ACC112 (cell line): ENCODE measurements at regions not wholly inside any gene's neighbourhood (a gene's known extent, or its start where the extent isn't known, plus 50 kb on each side); places are given as distances from the start of the nearest gene placed in this dataset.

ENCODE experiments used
- H2AFZ ChIP-seq: fragments of 200-600 bp; sonication (generic); one replicate; pipeline ENCODE4 v1.6.0; 2017; ENCODE audit warnings: antibody characterized with exemption, low read length; ENCODE audit not compliant: unreplicated experiment
- H3K27ac ChIP-seq: fragments of 200-600 bp; sonication (generic); 2 replicates; pipeline ENCODE4 v1.5.1; 2014; ENCODE audit warnings: low read depth, mild to moderate bottlenecking, antibody characterized with exemption, low read length, moderate library complexity
- H3K27me3 ChIP-seq: fragments of 200-600 bp; sonication (generic); 2 replicates; pipeline ENCODE4 v1.6.1; 2014; ENCODE audit warnings: mild to moderate bottlenecking, antibody characterized with exemption, low read length, moderate library complexity, mixed read lengths; ENCODE audit not compliant: insufficient read depth
- H3K36me3 ChIP-seq: fragments of 200-600 bp; sonication (generic); 2 replicates; pipeline ENCODE4 v1.6.1; 2016; ENCODE audit warnings: mild to moderate bottlenecking, antibody characterized with exemption, low read length, moderate library complexity, mixed read lengths; ENCODE audit not compliant: insufficient read depth
- H3K4me1 ChIP-seq: fragments of 200-600 bp; sonication (generic); one replicate; pipeline ENCODE4 v1.6.1; 2016; ENCODE audit warnings: low read length, mixed read lengths; ENCODE audit not compliant: insufficient read depth, unreplicated experiment, control insufficient read depth
- H3K4me3 ChIP-seq: fragments of 200-600 bp; sonication (generic); 2 replicates; pipeline ENCODE4 v1.5.1; 2014; ENCODE audit warnings: mild to moderate bottlenecking, low read depth, low read length
- H3K79me2 ChIP-seq: fragments of 200-600 bp; sonication (generic); one replicate; pipeline ENCODE4 v1.6.0; 2016; ENCODE audit warnings: low read length; ENCODE audit not compliant: control insufficient read depth, unreplicated experiment, insufficient read depth

DNA sequence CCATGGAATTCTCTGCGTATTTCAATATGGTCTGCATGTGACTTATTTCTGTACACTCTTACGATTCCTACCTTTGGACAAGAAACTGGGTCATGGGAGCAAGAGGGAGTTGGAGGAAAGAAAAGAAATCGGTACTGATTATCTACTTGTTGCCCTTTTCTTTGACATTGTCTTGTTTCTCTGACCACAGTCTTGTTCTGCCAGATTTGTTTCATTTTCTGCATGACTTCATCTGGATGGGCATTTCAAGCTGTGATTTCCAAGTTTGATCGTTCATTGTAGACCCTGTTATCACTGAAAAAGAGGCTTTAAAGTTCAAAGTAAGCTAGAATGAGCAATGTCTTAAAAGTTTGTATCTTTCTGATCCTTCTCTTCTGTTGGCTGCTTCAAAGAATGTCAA is 2186.3 kb upstream of the CELF4 start:
- no peak overlapping the region for H3K4me3 ChIP-seq
- H3K27me3 ChIP-seq = no peaks in the 10 kb centered on the region
- H3K79me2 ChIP-seq = no peaks in the 10 kb centered on the region
- H3K27ac ChIP-seq = no peak overlapping the region
- H2AFZ ChIP-seq = no peak overlapping the region
- no peaks in the 10 kb centered on the region for H3K4me1 ChIP-seq
- peaks cover 9% of the 10 kb centered on the region; the same call in 1 of the 2 replicates for H3K36me3 ChIP-seq

DNA sequence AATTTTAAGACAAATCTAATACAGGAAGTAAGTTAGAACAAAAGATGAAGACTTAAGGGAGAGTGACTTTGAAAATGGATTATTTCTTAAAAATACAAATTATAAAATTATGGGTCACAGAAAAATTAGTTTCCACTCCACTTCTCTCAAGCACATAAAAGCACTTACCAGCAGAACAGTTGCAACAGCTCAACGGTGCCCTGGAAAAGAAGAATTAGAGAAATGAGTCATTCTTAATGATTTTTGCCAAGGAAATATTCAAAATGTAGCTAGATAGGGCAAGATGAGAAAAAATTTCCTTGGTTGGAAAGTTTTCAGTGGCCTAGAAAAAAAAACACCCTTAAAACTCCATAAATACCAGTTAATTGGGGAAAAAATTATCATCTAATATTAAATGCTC is 2185.6 kb upstream of the CELF4 start:
- Histone ChIP-seq H3K4me1 (no peaks in the 10 kb centered on the region), H3K27me3 (no peaks in the 10 kb centered on the region), H3K27ac (no peak overlapping the region), H3K36me3 (peaks cover 9% of the 10 kb centered on the region; the same call in 1 of the 2 replicates), H3K79me2 (no peaks in the 10 kb centered on the region), H3K4me3 (no peak overlapping the region), H2AFZ (no peak overlapping the region)

DNA sequence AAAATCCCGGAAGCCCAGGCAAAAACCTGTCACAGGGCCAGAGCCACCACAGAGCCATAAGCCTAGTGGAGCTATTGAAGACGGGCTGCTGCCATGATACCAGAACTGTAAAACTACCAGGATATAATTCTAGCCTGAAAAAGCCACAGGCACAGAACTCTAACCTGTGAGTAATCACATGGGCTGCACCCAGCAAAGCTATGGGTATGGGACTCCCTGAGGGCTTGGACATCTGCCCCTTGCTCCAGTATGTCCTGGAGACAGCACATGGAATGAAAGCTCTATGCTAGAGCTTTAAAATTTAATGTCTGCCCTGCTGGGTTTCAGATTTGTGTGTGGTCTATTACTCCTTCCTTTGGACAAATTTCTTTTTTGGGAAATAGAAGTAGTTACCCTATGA is 2183.6 kb upstream of the CELF4 start:
- H3K27me3 ChIP-seq = no peaks in the 10 kb centered on the region

DNA sequence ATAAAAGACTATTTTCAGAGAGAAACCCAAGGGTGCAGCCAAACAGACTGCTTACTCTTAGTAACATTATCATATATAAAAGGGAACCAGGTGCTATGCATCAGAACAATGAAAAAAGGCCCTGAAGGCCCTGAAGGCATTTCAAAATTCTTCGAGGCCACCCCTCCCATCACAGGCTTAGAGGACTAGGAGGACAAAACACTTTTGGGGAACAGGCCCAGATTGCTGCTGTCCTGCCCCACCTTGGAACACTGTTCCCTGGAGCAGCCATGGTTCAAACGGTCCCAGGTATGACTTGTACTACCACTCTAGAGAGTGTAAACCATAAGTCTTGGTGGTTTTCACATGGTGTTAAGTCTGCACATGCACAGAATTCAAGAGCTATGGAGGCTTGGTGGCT is 2183.1 kb upstream of the CELF4 start:
- H2AFZ ChIP-seq = no peak overlapping the region
- no peak overlapping the region for H3K4me3 ChIP-seq
- no peak overlapping the region for H3K27ac ChIP-seq
- H3K4me1 ChIP-seq = no peaks in the 10 kb centered on the region
- peaks cover 9% of the 10 kb centered on the region; the same call in 1 of the 2 replicates for H3K36me3 ChIP-seq
- H3K27me3 ChIP-seq = no peaks in the 10 kb centered on the region
- H3K79me2 ChIP-seq = no peaks in the 10 kb centered on the region

More for the DNA sequence above, 2183.6 kb upstream of the CELF4 start:
- H3K36me3 ChIP-seq = peaks cover 9% of the 10 kb centered on the region; the same call in 1 of the 2 replicates
- no peak overlapping the region for H3K27ac ChIP-seq
- no peaks in the 10 kb centered on the region for H3K4me1 ChIP-seq
- no peak overlapping the region for H2AFZ ChIP-seq
- H3K79me2 ChIP-seq = no peaks in the 10 kb centered on the region
- no peak overlapping the region for H3K4me3 ChIP-seq

DNA sequence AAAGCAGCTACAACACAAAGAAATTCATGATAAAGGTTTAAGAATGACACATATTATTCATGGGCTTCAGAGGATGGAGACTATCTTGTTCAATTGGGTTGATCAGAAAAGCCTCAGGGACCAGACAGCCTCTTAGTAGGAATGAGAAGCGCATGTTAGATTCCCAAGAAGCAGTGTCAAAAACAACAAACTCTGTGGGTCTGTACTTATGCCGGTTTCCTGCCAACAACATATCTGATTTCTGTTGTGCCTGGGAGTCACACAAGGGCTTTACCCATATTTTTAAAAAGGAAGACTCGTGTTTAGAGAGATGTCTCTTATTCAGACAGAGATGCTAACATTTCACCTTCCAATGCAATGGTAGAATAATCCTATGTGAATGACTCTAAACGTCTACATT is 2180.6 kb upstream of the CELF4 start:
- no peak overlapping the region for H3K4me3 ChIP-seq
- H2AFZ ChIP-seq = no peak overlapping the region

DNA sequence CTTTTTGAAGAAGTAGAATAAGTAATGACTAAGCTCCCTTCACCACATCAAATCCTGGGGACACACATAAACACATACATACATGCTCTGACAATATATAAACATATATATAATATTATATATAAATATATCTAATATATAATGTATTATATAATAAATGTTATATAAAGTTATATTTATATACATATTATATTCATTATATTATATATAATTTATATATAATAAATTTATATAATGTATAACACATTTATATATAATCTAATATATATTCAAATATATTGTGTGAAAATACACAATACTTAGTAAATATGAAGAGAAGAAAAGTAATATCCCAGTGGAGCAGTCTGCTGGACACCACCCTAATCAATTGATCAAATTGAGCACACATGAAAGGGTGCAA is 2177.9 kb upstream of the CELF4 start:
- H3K4me1 ChIP-seq = no peaks in the 10 kb centered on the region
- H3K36me3 ChIP-seq = no peaks in the 10 kb centered on the region
- no peak overlapping the region for H3K27ac ChIP-seq
- no peak overlapping the region for H2AFZ ChIP-seq
- H3K4me3 ChIP-seq = no peak overlapping the region
- H3K79me2 ChIP-seq = no peaks in the 10 kb centered on the region
- no peaks in the 10 kb centered on the region for H3K27me3 ChIP-seq

More for the DNA sequence above, 2180.6 kb upstream of the CELF4 start:
- Histone ChIP-seq H3K4me1 (no peaks in the 10 kb centered on the region), H3K36me3 (peaks cover 9% of the 10 kb centered on the region; the same call in 1 of the 2 replicates), H3K79me2 (no peaks in the 10 kb centered on the region), H3K27me3 (no peaks in the 10 kb centered on the region), H3K27ac (no peak overlapping the region)

DNA sequence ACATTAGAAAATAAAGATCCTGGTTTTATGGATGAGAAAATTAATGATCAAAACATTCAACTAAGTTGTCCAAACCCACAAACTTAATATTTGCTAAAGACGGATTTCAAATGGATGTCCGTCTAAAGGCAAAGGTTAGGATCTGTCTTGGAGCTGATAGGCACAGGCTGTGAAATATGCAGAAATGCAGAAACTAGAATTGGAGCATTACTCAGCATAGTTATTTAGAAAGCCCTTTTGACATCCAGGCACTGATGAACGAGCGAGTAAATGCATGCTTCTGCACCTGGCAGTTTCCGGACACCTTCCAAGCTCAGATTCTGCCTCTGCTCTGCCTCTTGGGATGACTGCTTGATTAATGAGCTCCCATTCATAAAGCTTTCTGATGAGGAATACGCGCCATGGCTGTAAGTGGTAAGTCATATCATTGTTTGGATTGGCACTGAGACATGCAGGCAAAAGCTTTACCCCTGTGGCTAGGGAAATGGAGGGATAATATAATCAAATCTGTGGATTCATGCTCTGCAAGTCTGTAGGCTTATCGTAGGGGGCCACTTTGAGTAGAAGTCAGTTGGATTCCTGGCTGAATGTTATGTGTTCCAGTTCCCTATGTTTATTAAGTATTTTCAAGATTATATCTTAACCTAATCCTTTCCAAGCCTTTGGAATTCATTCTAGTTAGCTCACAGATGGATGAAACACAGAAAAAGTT is 2176.3 kb upstream of the CELF4 start:
- Histone ChIP-seq H3K36me3 (no peaks in the 10 kb centered on the region), H2AFZ (no peak overlapping the region), H3K79me2 (no peaks in the 10 kb centered on the region), H3K27ac (no peak overlapping the region), H3K27me3 (no peaks in the 10 kb centered on the region), H3K4me3 (no peak overlapping the region), H3K4me1 (no peaks in the 10 kb centered on the region)

DNA sequence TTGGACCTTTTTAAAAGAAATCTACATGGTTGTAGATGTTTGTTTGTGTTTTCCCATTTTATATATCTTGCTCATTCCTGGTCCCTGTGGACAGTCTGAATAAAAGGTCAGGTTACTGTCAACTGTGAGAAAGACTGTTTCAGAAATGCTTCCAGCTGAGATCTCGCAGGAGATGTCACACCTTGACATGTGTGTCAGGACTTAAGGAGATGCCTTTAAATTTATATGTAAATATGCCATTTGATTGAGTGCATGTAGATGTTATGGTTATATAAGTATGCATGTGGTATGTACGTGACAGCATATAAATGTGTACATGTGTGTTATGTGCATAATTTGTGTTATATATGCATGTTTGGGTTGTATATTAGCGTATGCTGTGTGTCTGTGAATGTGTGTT is 2172.3 kb upstream of the CELF4 start:
- Histone ChIP-seq H3K27ac (no peak overlapping the region), H2AFZ (no peak overlapping the region), H3K4me3 (no peak overlapping the region), H3K27me3 (no peaks in the 10 kb centered on the region), H3K4me1 (no peaks in the 10 kb centered on the region), H3K36me3 (no peaks in the 10 kb centered on the region), H3K79me2 (no peaks in the 10 kb centered on the region)

DNA sequence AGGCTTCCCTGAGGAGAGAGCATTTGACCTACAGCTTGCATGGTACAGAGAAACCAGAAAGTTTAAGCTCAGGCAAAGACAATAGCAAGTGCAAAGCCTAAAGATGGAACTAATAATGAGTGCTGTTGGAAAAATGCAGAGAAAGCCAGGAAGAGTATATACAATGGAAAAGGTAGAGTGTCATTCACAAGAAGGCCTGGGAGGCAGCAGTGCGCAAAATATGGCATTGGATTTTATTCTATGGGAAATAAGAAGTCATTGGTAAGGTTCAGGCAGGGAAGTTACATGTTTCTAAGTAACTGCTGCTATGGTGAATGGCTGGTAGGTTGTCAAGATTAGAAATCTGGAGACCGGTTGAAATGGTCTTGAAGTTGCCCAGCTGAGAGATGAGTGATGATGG is 2167.3 kb upstream of the CELF4 start:
- Histone ChIP-seq H3K79me2 (no peaks in the 10 kb centered on the region), H3K4me1 (no peaks in the 10 kb centered on the region), H3K27me3 (no peaks in the 10 kb centered on the region), H3K27ac (no peak overlapping the region), H3K36me3 (no peaks in the 10 kb centered on the region), H3K4me3 (no peak overlapping the region), H2AFZ (no peak overlapping the region)

DNA sequence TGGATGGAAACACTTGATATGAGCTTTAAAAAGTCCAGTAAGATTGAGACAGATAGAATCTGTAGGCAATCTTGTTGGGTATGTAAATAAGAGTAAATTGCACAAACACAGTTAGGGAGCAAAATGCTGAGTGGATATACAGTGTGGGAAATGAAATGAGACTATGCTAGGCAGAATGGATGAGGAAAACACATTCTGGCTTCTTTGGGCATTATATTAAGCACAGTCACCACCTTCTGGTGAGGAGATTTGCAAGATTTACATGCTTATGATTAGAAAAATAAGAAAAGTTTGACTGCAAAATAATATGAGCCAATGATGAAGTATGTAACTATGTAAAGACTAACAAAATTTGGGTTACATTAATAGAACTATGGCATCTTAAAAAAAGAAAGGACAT is 2165.0 kb upstream of the CELF4 start:
- no peak overlapping the region for H2AFZ ChIP-seq
- H3K27me3 ChIP-seq = no peaks in the 10 kb centered on the region
- H3K27ac ChIP-seq = no peak overlapping the region
- H3K4me3 ChIP-seq = no peak overlapping the region
- no peaks in the 10 kb centered on the region for H3K4me1 ChIP-seq
- no peaks in the 10 kb centered on the region for H3K79me2 ChIP-seq
- no peaks in the 10 kb centered on the region for H3K36me3 ChIP-seq

DNA sequence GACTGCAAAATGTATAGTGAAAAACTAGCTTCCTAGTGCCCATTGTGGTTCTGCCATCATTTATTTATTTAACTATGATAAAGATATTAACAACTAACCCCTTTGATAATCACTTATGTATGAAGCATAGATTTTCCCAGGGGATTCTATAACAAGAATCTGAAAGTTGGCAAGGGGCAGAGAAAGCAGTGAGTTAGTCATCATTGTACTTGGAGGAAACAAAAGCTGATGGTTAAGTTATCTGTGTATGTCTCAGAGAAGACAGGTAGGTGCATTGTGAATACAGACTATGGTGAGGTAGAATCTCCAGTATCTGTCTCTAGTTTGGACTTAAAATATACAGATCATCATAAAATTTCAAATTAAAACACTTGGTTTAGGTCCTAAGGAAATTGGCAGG is 2159.1 kb upstream of the CELF4 start:
- H3K27ac ChIP-seq = no peak overlapping the region
- H3K27me3 ChIP-seq = no peaks in the 10 kb centered on the region
- H2AFZ ChIP-seq = no peak overlapping the region
- no peak overlapping the region for H3K4me3 ChIP-seq
- H3K79me2 ChIP-seq = no peaks in the 10 kb centered on the region
- peaks cover 4% of the 10 kb centered on the region for H3K4me1 ChIP-seq
- no peaks in the 10 kb centered on the region for H3K36me3 ChIP-seq
